Cardiac muscle cell (in vitro differentiated cells and primary cell): ENCODE measurements at regions not wholly inside any gene's neighbourhood (a gene's known extent, or its start where the extent isn't known, plus 50 kb on each side); places are given as distances from the start of the nearest gene placed in this dataset.

Experiments used
- DNase-seq, 2 donors: peaks; one replicate each; pipeline versions ENCODE4 v3.0.0 to v3.0.0-alpha.2; 2010 to 2017; ENCODE audit warnings: low read depth in 1 of 2, low spot score in 1 of 2
- H3K27ac ChIP-seq: fragments of 200-600 bp; sonication (generic); 2 replicates; pipeline ENCODE4 v1.5.1; 2016
- H3K27me3 ChIP-seq: fragments of 200-600 bp; sonication (generic); 2 replicates; pipeline ENCODE4 v1.6.0; 2016; ENCODE audit warnings: control low read depth
- H3K36me3 ChIP-seq: fragments of 200-600 bp; sonication (generic); 2 replicates; pipeline ENCODE4 v1.5.1; 2016; ENCODE audit warnings: control low read depth
- H3K4me1 ChIP-seq: fragments of 200-600 bp; sonication (generic); 2 replicates; pipeline ENCODE4 v1.8.1; 2017; ENCODE audit warnings: low read depth, mild to moderate bottlenecking, mixed run types
- H3K4me3 ChIP-seq: fragments of 200-600 bp; sonication (generic); 2 replicates; pipeline ENCODE4 v1.5.1; 2016; ENCODE audit warnings: mild to moderate bottlenecking
- H3K9me3 ChIP-seq: fragments of 200-600 bp; sonication (generic); 2 replicates; pipeline ENCODE4 v1.5.1; 2017; ENCODE audit warnings: low read depth, mild to moderate bottlenecking, control low read depth
- CTCF ChIP-seq: IDR thresholded peaks from 2 replicates; pipeline ENCODE4 v1.5.1; 2012; ENCODE audit warnings: low read depth, mild to moderate bottlenecking, low read length

DNA sequence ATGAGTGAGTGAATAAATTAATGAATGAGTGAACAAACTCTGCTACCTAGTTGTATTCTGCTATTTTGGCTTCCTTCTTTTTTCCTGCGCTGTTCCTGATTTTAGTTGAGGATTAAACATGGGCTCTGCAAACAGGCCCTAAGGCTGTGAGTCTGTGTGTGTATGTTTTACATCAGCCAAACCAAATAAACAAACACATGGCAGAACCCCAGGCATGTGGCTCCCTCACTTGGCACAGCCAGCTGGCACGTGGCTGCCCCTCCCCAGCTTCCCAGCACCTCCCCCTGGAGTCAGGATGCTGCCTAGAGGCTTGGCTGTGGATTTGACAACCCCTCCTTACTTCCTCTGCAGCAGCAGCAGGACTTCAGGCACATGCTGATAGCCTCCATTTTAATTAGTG lies 593.2 kb downstream of the INSC start:
- Histone ChIP-seq H3K27ac (no peak overlapping the region), H3K4me1 (no peaks in the 10 kb centered on the region), H3K9me3 (no peaks in the 10 kb centered on the region), H3K27me3 (no peaks in the 10 kb centered on the region), H3K4me3 (no peak overlapping the region), H3K36me3 (no peaks in the 10 kb centered on the region)
- TF ChIP-seq CTCF, result no peak
- peak in 1 of 2 donors; percentile 74 for DNase-seq

DNA sequence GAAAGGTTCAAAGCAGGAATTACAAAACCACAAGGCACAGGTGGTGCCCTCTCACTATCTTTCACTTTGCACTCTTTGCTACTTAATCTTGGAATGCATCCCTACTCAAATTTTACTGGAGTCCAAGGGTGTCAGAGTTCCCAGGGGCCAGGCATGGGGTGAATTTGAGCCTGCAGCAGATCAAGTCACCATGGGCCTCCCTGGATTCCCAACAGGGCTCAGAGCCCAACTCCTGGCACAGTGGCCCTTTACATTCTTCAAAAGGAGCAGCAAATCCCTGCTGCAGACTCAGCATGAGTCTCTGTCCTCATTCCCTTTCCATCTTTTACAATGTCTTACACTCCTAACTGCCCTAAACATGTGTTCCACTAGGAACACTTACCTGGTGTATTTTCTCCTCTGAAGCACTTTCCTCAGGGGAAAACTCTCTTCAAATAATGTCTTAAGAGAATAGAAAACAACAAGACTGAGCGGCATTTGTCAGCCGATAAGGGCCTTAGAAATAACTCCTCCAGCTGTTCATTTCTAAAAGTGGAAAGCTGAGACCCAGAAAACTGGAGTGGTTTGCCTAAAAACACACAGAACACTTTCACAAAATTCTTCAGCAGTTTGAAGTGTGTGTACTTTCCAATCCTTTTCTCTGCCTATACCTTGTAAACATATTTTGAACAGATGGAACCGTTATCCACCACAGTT lies 596.0 kb downstream of the INSC start:
- TF ChIP-seq CTCF, result no peak
- Histone ChIP-seq H3K27me3 (no peaks in the 10 kb centered on the region), H3K4me1 (no peaks in the 10 kb centered on the region), H3K9me3 (no peaks in the 10 kb centered on the region), H3K27ac (no peak overlapping the region), H3K4me3 (no peak overlapping the region), H3K36me3 (no peaks in the 10 kb centered on the region)
- DNase-seq, result no peak

- no peaks in the 10 kb centered on the region for H3K36me3 ChIP-seq
- no peaks in the 10 kb centered on the region for H3K9me3 ChIP-seq
- TF ChIP-seq CTCF, result no peak
- H3K27ac ChIP-seq, result no peak overlapping the region
- no peaks in the 10 kb centered on the region for H3K4me1 ChIP-seq
- H3K27me3 ChIP-seq, result no peaks in the 10 kb centered on the region
- no peak for DNase-seq
- no peak overlapping the region for H3K4me3 ChIP-seq
These were observed 596.6 kb downstream of the INSC start for GRCh38 chr11:15711311-15711710.

GRCh38 chr11:15714641-15715399 lies 600.1 kb downstream of the INSC start:
- Histone ChIP-seq H3K27me3 (peaks cover 8% of the 10 kb centered on the region), H3K4me3 (no peak overlapping the region), H3K36me3 (no peaks in the 10 kb centered on the region), H3K9me3 (no peaks in the 10 kb centered on the region), H3K4me1 (no peaks in the 10 kb centered on the region), H3K27ac (no peak overlapping the region)
- DNase-seq, result no peak
- TF ChIP-seq CTCF, result no peak

DNA sequence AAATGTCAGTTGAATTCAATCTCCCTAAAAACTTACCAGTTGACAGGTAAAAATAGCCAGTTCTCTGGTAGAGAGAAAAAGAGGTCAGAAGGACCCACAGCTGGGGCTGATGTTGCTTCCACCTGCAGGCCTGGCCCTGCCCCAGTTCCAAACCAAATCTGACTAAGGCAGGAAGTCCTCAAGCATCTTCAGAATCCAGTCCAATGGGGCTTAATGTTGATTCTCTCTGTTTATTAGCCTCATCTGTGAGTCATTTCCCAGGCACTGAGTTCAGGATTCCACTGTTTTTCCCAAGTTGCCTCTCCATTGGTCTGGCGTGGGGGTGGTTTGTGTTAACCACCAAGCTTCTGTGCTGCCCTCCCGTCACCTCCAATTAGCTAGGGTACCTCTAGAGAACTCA lies 601.8 kb downstream of the INSC start:
- Histone ChIP-seq H3K36me3 (no peaks in the 10 kb centered on the region), H3K9me3 (no peaks in the 10 kb centered on the region), H3K27me3 (peaks cover 8% of the 10 kb centered on the region), H3K4me3 (no peak overlapping the region), H3K4me1 (no peaks in the 10 kb centered on the region), H3K27ac (no peak overlapping the region)
- no peak for TF ChIP-seq CTCF
- peak in 1 of 2 donors; percentile 11 for DNase-seq
